ENCODE measurements at regions not wholly inside any gene's neighbourhood (a gene's known extent, or its start where the extent isn't known, plus 50 kb on each side); places are given as distances from the start of the nearest gene placed in this dataset.
A peak's percentile ranks its signal among the peaks of the same experiment; 100 is the strongest.
"Not testable (repeated sequence)": the region's sequence is repeated elsewhere in the genome, so short reads cannot be mapped to it uniquely, and the experiment has no call there.

DNA sequence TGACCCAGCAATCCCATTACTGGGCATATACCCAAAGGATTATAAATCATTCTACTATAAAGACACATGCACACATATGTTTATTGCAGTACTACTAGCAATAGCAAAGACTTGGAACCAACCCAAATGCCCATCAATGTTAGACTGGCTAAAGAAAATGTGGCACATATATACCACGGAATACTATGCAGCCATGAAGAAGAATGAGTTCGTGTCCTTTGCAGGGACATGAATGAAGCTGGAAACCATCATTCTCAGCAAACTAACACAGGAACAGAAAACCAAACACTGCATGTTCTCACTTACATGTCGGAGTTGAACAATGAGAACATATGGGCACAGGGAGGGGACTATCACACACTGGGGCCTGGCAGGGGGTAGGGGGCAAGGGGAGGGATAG, 183.0 kb downstream of the HACE1 start:
- ATAC-seq; DNase-seq; intact Hi-C loops (cut with DNase I): not testable (repeated sequence)

- intact Hi-C loops (cut with DNase I); ATAC-seq; DNase-seq: not testable (repeated sequence)
Measured at GRCh38 chr6:104675161-104675560, 184.6 kb downstream of the HACE1 start.

DNA sequence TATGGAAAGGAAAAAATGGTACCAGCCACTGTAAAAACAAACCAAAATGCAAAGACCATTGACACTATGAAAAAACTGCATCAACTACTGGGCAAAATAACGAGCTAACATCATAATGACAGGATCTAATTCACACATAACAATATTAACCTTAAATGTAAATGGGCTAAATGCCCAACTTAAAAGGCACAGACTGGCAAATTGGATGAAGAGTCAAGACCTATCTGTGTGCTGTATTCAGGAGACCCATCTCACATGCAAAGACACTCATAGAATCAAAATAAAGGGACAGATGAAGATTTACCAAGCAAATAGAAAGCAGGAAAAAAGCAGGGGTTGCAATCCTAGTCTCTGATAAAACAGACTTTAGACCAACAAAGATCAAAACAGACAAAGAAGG, 186.6 kb downstream of the HACE1 start:
- intact Hi-C loops (cut with DNase I); DNase-seq; ATAC-seq: not testable (repeated sequence)

DNA sequence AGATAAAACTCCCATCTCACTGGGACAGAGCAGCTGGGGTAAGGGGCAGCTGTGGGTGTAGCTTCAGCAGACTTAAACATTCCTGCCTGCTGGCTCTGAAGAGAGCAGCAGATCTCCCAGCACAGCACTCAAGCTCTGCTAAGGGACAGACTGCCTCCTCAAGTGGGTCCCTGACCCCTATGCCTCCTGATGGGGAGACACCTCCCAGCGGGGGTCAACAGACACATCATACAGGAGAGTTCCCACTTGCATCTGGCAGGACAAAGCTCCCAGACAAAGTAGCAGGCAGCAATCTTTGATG, 188.2 kb downstream of the HACE1 start:
- DNase-seq; ATAC-seq; intact Hi-C loops (cut with DNase I): not testable (repeated sequence)

DNA sequence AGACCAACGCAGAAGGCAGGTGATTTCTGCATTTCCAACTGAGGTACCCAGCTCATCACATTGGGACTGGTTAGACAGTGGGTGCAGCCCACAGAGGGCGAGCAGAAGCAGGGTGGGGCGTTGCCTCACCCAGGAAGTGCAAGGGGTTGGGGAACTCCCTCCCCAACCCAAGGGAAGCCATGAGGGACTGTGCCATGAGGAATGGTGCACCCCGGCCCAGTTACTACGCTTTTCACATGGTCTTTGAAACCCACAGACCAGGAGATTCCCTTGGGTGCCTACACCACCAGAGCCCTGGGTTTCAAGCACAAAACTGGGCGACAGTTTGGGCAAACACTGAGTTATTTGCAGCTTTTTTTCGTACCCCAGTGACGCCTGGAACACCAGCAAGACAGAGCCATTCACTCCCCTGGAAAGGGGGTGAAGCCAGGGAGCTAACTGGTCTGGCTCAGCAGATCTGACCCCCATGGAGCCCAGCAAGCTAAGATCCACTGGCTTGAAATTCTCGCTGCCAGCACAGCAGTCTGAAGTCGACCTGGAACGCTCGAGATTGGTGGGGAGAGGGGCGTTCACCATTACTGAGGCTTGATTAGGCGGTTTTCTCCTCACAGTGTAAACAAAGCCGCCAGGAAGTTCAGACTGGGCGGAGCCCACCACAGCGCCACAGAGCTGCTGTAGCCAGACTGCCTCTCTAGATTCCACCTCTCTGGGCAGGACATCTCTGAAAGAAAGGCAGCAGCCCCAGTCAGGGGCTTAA, 188.7 kb downstream of the HACE1 start:
- ATAC-seq; intact Hi-C loops (cut with DNase I); DNase-seq: not testable (repeated sequence)

DNA sequence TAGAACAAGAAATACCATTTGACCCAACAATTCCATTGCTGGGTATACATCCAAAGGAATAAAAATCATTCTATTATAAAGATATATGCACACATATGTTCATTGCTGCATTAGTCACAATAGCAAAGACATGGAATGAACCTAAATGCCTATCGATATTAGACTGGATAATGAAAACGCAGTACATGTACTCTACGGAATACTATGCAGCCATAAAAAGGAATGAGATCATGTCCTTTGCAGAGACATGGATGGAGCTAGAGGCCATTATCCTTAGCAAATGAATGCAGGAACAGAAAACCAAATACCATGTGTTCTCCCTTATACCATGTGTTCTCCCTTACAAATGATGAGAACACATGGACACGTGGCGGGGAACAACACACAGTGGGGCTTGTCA, 190.2 kb downstream of the HACE1 start:
- ATAC-seq (no peak), DNase-seq (no peak)
- intact Hi-C loops (cut with DNase I) = no loop called here

GRCh38 chr6:104656235-104656634, 203.5 kb downstream of the HACE1 start:
- ATAC-seq (no peak), DNase-seq (no peak)
- intact Hi-C loops (cut with DNase I) = no loop called here

DNA sequence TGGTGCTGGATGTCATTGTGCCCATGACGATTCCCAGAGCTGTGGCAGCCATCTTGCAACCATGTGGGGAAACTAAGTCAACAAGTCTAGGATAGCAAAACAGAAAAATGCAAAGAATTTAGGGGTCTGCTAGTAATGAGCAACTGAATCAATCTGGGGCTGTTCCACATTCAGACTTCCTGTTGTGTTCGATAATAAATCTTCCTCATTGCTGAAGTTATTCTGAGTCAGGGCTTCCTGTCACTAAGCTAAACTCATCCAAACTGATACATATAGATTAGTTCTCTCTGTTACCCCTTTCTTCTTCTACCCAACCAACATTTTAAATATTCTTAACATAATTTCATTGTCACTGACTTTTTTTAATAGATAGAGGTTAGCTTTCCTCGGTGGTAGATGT, 205.9 kb downstream of the HACE1 start:
- intact Hi-C loops (cut with DNase I) = no loop called here
- ATAC-seq = no peak
- DNase-seq = no peak

- intact Hi-C loops (cut with DNase I) = no loop called here
- ATAC-seq (no peak), DNase-seq (no peak)
Measured at GRCh38 chr6:104648347-104648746, 211.4 kb downstream of the HACE1 start.

GRCh38 chr6:104644848-104645247, 214.9 kb downstream of the HACE1 start:
- no peak for DNase-seq
- no peak for ATAC-seq

GRCh38 chr6:104642871-104643270, 216.8 kb downstream of the HACE1 start:
- no peak for ATAC-seq
- intact Hi-C loops (cut with DNase I) = no loop called here

More at GRCh38 chr6:104644848-104645247, 214.9 kb downstream of the HACE1 start:
- intact Hi-C loops (cut with DNase I) = no loop called here

GRCh38 chr6:104640761-104641160, 219.0 kb downstream of the HACE1 start:
- intact Hi-C loops (cut with DNase I) = no loop called here
- DNase-seq (no peak), ATAC-seq (no peak)

More at GRCh38 chr6:104642871-104643270, 216.8 kb downstream of the HACE1 start:
- DNase-seq = no peak

DNA sequence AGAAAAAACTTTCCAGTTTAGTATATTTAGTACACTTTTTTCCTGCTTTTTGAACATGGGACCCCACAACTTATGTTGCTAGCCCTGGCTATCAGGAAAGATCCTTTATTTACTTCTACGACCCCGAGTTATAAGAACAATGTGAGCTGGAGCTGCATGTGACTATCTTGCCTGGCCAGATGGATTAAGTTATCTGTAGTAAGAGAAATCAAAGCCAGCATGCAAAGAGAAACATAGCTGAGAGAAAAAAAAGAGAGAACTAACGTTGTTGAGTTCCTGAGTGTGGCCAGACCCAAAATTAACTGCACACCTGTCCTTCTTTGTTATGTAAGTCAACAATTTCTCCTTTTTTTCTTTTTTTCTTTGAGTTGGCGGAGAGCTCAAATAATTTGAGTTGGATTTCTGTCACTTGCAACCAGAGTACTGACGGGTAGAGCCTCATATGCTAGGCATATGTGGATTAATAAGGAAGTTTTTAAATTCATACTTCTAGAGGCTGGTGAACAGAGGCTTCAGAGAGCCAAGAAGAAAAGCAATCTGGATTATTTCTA, 219.5 kb downstream of the HACE1 start:
- intact Hi-C loops (cut with DNase I) = no loop called here
- DNase-seq (no peak), ATAC-seq (no peak)

DNA sequence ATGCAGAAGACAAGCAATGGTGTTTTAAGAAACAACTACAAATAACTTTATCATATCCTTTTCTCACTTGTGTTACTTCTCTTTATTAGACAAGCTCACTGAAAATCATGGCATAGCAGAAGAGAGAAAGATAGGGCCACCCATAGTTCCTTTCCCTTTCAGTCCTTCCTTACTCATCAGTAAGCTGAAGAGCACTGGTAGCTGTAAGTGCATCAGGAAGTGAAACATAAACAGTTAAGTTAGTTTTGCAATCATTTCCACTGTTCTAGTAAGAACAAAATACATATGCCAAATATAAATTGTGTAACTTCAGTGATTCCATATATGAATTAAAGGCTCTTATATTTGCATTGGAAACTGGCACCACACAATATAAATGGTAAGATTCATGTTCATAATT, 220.1 kb downstream of the HACE1 start:
- intact Hi-C loops (cut with DNase I) = no loop called here
- DNase-seq (no peak), ATAC-seq (peak in 1 of 2 donors; percentile 66)

DNA sequence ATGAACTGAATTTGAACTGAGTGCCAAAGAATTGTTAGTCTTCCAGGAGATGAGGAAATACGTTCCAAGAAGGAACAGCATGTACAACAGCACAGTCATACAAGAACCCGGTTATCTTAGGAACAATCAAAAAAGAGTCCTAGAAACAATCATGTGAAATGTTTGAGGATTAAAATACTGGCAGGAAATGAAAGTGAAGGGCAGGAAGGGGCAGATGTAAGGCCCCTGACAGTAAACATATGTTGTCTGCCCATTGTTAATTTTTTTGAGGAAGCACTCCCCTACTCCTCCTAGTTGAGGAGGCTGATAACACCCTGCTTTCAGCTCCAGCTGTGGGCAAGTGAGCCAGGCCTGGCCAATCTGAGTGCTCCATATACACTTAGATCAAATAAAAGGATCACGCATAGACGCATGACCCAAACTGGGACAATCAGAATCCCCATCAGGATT, 220.9 kb downstream of the HACE1 start:
- ATAC-seq (peak; percentile 67 to 83), DNase-seq (no peak)
- intact Hi-C loops (cut with DNase I) = no loop called here

- no peak for ATAC-seq
- DNase-seq = no peak
- intact Hi-C loops (cut with DNase I) = no loop called here
Measured at GRCh38 chr6:104633125-104633524, 226.6 kb downstream of the HACE1 start.

GRCh38 chr6:104632588-104632987, 227.1 kb downstream of the HACE1 start:
- intact Hi-C loops (cut with DNase I) = no loop called here
- ATAC-seq (no peak), DNase-seq (no peak)

GRCh38 chr6:104630955-104631354, 228.8 kb downstream of the HACE1 start:
- intact Hi-C loops (cut with DNase I) = no loop called here
- DNase-seq (no peak), ATAC-seq (no peak)

GRCh38 chr6:104630522-104630921, 229.2 kb downstream of the HACE1 start:
- DNase-seq (no peak), ATAC-seq (no peak)
- intact Hi-C loops (cut with DNase I) = no loop called here

DNA sequence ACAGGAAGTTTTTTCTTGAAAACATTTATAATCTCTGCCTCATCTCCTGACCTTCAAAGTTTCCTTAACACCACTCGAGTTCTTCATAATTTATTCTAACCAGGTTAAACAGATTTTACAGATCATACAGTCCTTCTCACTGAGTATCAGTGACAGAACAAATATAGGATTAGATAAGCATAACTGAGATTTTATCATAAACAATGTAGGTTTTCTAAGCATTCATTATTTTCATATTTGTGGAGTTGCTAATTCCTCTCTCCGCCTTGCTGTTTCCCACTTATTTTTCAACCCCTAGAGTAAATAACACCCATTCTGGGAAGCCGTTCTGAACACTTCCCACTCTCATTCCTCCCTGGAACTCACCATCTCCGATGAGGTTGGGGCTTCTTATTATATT, 229.9 kb downstream of the HACE1 start:
- intact Hi-C loops (cut with DNase I) = no loop called here
- DNase-seq (no peak), ATAC-seq (no peak)

DNA sequence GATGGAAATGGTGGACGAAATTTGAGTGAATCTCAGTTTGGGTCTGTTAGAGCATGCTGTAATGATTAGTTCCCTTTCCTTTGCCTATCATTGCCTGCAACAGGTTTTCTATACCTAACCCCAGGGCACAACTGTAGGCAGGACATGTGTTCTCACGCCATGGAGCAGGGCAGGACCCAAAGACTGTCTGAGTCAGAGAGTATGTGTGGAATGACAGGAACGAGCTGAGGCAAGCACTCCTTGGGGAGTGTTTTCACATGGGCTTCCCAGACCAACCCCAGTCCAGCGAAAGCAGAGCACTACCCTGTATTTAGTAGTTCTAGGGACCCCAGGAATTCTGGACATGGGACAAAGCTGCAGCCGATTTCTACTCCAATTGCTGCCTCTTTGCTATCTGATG, 234.2 kb downstream of the HACE1 start:
- intact Hi-C loops (cut with DNase I) = no loop called here
- DNase-seq (no peak), ATAC-seq (no peak)

Data from left cardiac atrium (tissue), 4 donors.